ENCODE measurements at regions not wholly inside any gene's neighbourhood (a gene's known extent, or its start where the extent isn't known, plus 50 kb on each side); places are given as distances from the start of the nearest gene placed in this dataset.

- no peak overlapping the region for H2AK5ac ChIP-seq (ENCODE audit: low read depth, low read length)
- H2BK5ac ChIP-seq (ENCODE audit: low read length): no peak overlapping the region
- no CpG with 5 or more reads among the region's 7 CpGs for WGBS, 2 donors (ENCODE audit: extremely low coverage in 2 of 2, insufficient read length in 2 of 2, insufficient replicate concordance in 1 of 2)
- H2AFZ ChIP-seq (ENCODE audit: low read length): no peak overlapping the region
- no peak for DNase-seq (ENCODE audit: low spot score)
- no peak overlapping the region for H2BK12ac ChIP-seq (ENCODE audit: low read length)
- no peaks in the 10 kb centered on the region for H3K9me3 ChIP-seq (replicated peaks in 1 of 2; ENCODE audit: control insufficient read depth in 2 of 2, insufficient read depth in 1 of 2, low read depth in 1 of 2, low read length in 2 of 2)
- no peak overlapping the region for H3K18ac ChIP-seq (ENCODE audit: low read length)
- H3K4me3 ChIP-seq (ENCODE audit: low read length in 2 of 2): no peak overlapping the region
- no peak overlapping the region for H3K9ac ChIP-seq (ENCODE audit: low read depth, low read length, poor library complexity)
- H3K4me1 ChIP-seq (ENCODE audit: control insufficient read depth in 2 of 2, insufficient read depth in 1 of 2, low read depth in 1 of 2, low read length in 2 of 2): peaks cover 0 to 11% of the 10 kb centered on the region in 2 donors
- H3K23ac ChIP-seq (ENCODE audit: low read depth, low read length, poor library complexity): no peak overlapping the region
- H3K27me3 ChIP-seq (ENCODE audit: control insufficient read depth in 3 of 3, insufficient read depth in 3 of 3, low read depth in 1 of 3, low read length in 3 of 3): peaks cover 0 to 67% (median 0%) of the 10 kb centered on the region in 3 experiments
- no peak overlapping the region for H3K14ac ChIP-seq (ENCODE audit: low read length)
- no peak overlapping the region for H2BK15ac ChIP-seq (ENCODE audit: low read length)
- no peaks in the 10 kb centered on the region for H3K36me3 ChIP-seq (replicated peaks in 1 of 2; ENCODE audit: control insufficient read depth in 2 of 2, insufficient read depth in 2 of 2, low read length in 2 of 2)
- H3K79me1 ChIP-seq (ENCODE audit: low read depth, low read length): no peaks in the 10 kb centered on the region
- H3K27ac ChIP-seq (replicated peaks; ENCODE audit: low read length): no peak overlapping the region
- no peak overlapping the region for H4K91ac ChIP-seq (ENCODE audit: low read depth, low read length, poor library complexity)
- no peak overlapping the region for H4K8ac ChIP-seq (ENCODE audit: low read depth, low read length)
- H2BK120ac ChIP-seq (ENCODE audit: low read depth, low read length): no peak overlapping the region
- H3K4ac ChIP-seq (ENCODE audit: low read length): no peak overlapping the region
- H3K4me2 ChIP-seq (ENCODE audit: insufficient read depth, low read length, poor library complexity, severe bottlenecking): no peak overlapping the region
These were observed 472.9 kb downstream of the SOX6 start for GRCh38 chr11:15883455-15883920.

GRCh38 chr11:15884141-15884540 is 472.2 kb downstream of the SOX6 start:
- H3K14ac ChIP-seq (ENCODE audit: low read length): no peak overlapping the region
- H3K23ac ChIP-seq (ENCODE audit: low read depth, low read length, poor library complexity): no peak overlapping the region
- no peak overlapping the region for H2BK120ac ChIP-seq (ENCODE audit: low read depth, low read length)
- H3K27ac ChIP-seq (replicated peaks; ENCODE audit: low read length): no peak overlapping the region
- H3K79me1 ChIP-seq (ENCODE audit: low read depth, low read length): no peaks in the 10 kb centered on the region
- H3K4ac ChIP-seq (ENCODE audit: low read length): no peak overlapping the region
- peaks cover 0 to 67% (median 0%) of the 10 kb centered on the region in 3 experiments for H3K27me3 ChIP-seq (ENCODE audit: control insufficient read depth in 3 of 3, insufficient read depth in 3 of 3, low read depth in 1 of 3, low read length in 3 of 3)
- no peak overlapping the region for H2BK15ac ChIP-seq (ENCODE audit: low read length)
- no peak overlapping the region for H2BK12ac ChIP-seq (ENCODE audit: low read length)
- no peak overlapping the region for H3K4me2 ChIP-seq (ENCODE audit: insufficient read depth, low read length, poor library complexity, severe bottlenecking)
- no peak overlapping the region for H3K4me3 ChIP-seq (ENCODE audit: low read length in 2 of 2)
- no CpG with 5 or more reads among the region's 13 CpGs for WGBS, 2 donors (ENCODE audit: extremely low coverage in 2 of 2, insufficient read length in 2 of 2, insufficient replicate concordance in 1 of 2)
- H3K4me1 ChIP-seq (ENCODE audit: control insufficient read depth in 2 of 2, insufficient read depth in 1 of 2, low read depth in 1 of 2, low read length in 2 of 2): peaks cover 2 to 15% of the 10 kb centered on the region in 2 donors
- H3K36me3 ChIP-seq (replicated peaks in 1 of 2; ENCODE audit: control insufficient read depth in 2 of 2, insufficient read depth in 2 of 2, low read length in 2 of 2): no peaks in the 10 kb centered on the region
- no peak overlapping the region for H2AK5ac ChIP-seq (ENCODE audit: low read depth, low read length)
- no peak overlapping the region for H4K8ac ChIP-seq (ENCODE audit: low read depth, low read length)
- no peaks in the 10 kb centered on the region for H3K9me3 ChIP-seq (replicated peaks in 1 of 2; ENCODE audit: control insufficient read depth in 2 of 2, insufficient read depth in 1 of 2, low read depth in 1 of 2, low read length in 2 of 2)
- no peak overlapping the region for H3K18ac ChIP-seq (ENCODE audit: low read length)
- H2AFZ ChIP-seq (ENCODE audit: low read length): no peak overlapping the region
- no peak overlapping the region for H3K9ac ChIP-seq (ENCODE audit: low read depth, low read length, poor library complexity)
- DNase-seq (ENCODE audit: low spot score): no peak
- H4K91ac ChIP-seq (ENCODE audit: low read depth, low read length, poor library complexity): no peak overlapping the region
- no peak overlapping the region for H2BK5ac ChIP-seq (ENCODE audit: low read length)

- H2BK15ac ChIP-seq (ENCODE audit: low read length): no peak overlapping the region
- WGBS, 2 donors (ENCODE audit: extremely low coverage in 2 of 2, insufficient read length in 2 of 2, insufficient replicate concordance in 1 of 2): no CpG with 5 or more reads among the region's 6 CpGs
- no peak overlapping the region for H3K23ac ChIP-seq (ENCODE audit: low read depth, low read length, poor library complexity)
- no peak overlapping the region for H3K4me2 ChIP-seq (ENCODE audit: insufficient read depth, low read length, poor library complexity, severe bottlenecking)
- no peak overlapping the region for H2AFZ ChIP-seq (ENCODE audit: low read length)
- H3K4me3 ChIP-seq (ENCODE audit: low read length in 2 of 2): no peak overlapping the region
- H3K18ac ChIP-seq (ENCODE audit: low read length): no peak overlapping the region
- H3K36me3 ChIP-seq (replicated peaks in 1 of 2; ENCODE audit: control insufficient read depth in 2 of 2, insufficient read depth in 2 of 2, low read length in 2 of 2): no peaks in the 10 kb centered on the region
- H4K91ac ChIP-seq (ENCODE audit: low read depth, low read length, poor library complexity): no peak overlapping the region
- no peaks in the 10 kb centered on the region for H3K9me3 ChIP-seq (replicated peaks in 1 of 2; ENCODE audit: control insufficient read depth in 2 of 2, insufficient read depth in 1 of 2, low read depth in 1 of 2, low read length in 2 of 2)
- no peak overlapping the region for H3K9ac ChIP-seq (ENCODE audit: low read depth, low read length, poor library complexity)
- no peak overlapping the region for H3K27ac ChIP-seq (replicated peaks; ENCODE audit: low read length)
- H2AK5ac ChIP-seq (ENCODE audit: low read depth, low read length): no peak overlapping the region
- no peak for DNase-seq (ENCODE audit: low spot score)
- no peak overlapping the region for H2BK5ac ChIP-seq (ENCODE audit: low read length)
- H3K27me3 ChIP-seq (ENCODE audit: control insufficient read depth in 3 of 3, insufficient read depth in 3 of 3, low read depth in 1 of 3, low read length in 3 of 3): peaks cover 0 to 67% (median 0%) of the 10 kb centered on the region in 3 experiments
- no peaks in the 10 kb centered on the region for H3K79me1 ChIP-seq (ENCODE audit: low read depth, low read length)
- no peak overlapping the region for H2BK12ac ChIP-seq (ENCODE audit: low read length)
- no peak overlapping the region for H3K14ac ChIP-seq (ENCODE audit: low read length)
- no peak overlapping the region for H2BK120ac ChIP-seq (ENCODE audit: low read depth, low read length)
- H3K4ac ChIP-seq (ENCODE audit: low read length): no peak overlapping the region
- no peak overlapping the region for H4K8ac ChIP-seq (ENCODE audit: low read depth, low read length)
- peaks cover 2 to 18% of the 10 kb centered on the region in 2 donors for H3K4me1 ChIP-seq (ENCODE audit: control insufficient read depth in 2 of 2, insufficient read depth in 1 of 2, low read depth in 1 of 2, low read length in 2 of 2)
These were observed 471.4 kb downstream of the SOX6 start for GRCh38 chr11:15884777-15885540.

- Histone ChIP-seq H3K4me2 (ENCODE audit: insufficient read depth, low read length, poor library complexity, severe bottlenecking) (no peak overlapping the region), H2AK5ac (ENCODE audit: low read depth, low read length) (peak overlapping the region; percentile 68), H3K23ac (ENCODE audit: low read depth, low read length, poor library complexity) (no peak overlapping the region), H4K8ac (ENCODE audit: low read depth, low read length) (no peak overlapping the region), H3K27me3 (ENCODE audit: control insufficient read depth in 3 of 3, insufficient read depth in 3 of 3, low read depth in 1 of 3, low read length in 3 of 3) (peaks cover 0 to 63% (median 0%) of the 10 kb centered on the region in 3 experiments), H3K79me1 (ENCODE audit: low read depth, low read length) (no peaks in the 10 kb centered on the region), H4K91ac (ENCODE audit: low read depth, low read length, poor library complexity) (no peak overlapping the region), H3K9ac (ENCODE audit: low read depth, low read length, poor library complexity) (no peak overlapping the region), H3K4me3 (ENCODE audit: low read length in 2 of 2) (no peak overlapping the region), H2AFZ (ENCODE audit: low read length) (no peak overlapping the region), H2BK120ac (ENCODE audit: low read depth, low read length) (peak overlapping the region; percentile 65), H2BK5ac (ENCODE audit: low read length) (no peak overlapping the region), H3K4me1 (ENCODE audit: control insufficient read depth in 2 of 2, insufficient read depth in 1 of 2, low read depth in 1 of 2, low read length in 2 of 2) (peaks cover 2 to 25% of the 10 kb centered on the region in 2 donors), H3K18ac (ENCODE audit: low read length) (peak overlapping the region; percentile 66), H3K4ac (ENCODE audit: low read length) (no peak overlapping the region), H3K9me3 (replicated peaks in 1 of 2; ENCODE audit: control insufficient read depth in 2 of 2, insufficient read depth in 1 of 2, low read depth in 1 of 2, low read length in 2 of 2) (no peaks in the 10 kb centered on the region), H2BK12ac (ENCODE audit: low read length) (peak overlapping the region; percentile 33), H3K14ac (ENCODE audit: low read length) (no peak overlapping the region), H3K27ac (replicated peaks; ENCODE audit: low read length) (no peak overlapping the region), H2BK15ac (ENCODE audit: low read length) (peak overlapping the region; percentile 59), H3K36me3 (replicated peaks in 1 of 2; ENCODE audit: control insufficient read depth in 2 of 2, insufficient read depth in 2 of 2, low read length in 2 of 2) (no peaks in the 10 kb centered on the region)
- no peak for DNase-seq (ENCODE audit: low spot score)
- no CpG with 5 or more reads among the region's 5 CpGs for WGBS, 2 donors (ENCODE audit: extremely low coverage in 2 of 2, insufficient read length in 2 of 2, insufficient replicate concordance in 1 of 2)
These were observed 470.5 kb downstream of the SOX6 start for GRCh38 chr11:15885854-15886253.

Measured in neuronal stem cell (in vitro differentiated cells).